Skeletal muscle tissue (tissue), 3 donors: ENCODE measurements at regions not wholly inside any gene's neighbourhood (a gene's known extent, or its start where the extent isn't known, plus 50 kb on each side); places are given as distances from the start of the nearest gene placed in this dataset.

Experiments used
- H3K27ac ChIP-seq: one replicate; pipeline ENCODE4 v1.7.0; 2013; ENCODE audit warnings: mild to moderate bottlenecking, low read depth, low read length, inconsistent platforms
- H3K27me3 ChIP-seq, 3 donors: one replicate each; pipeline ENCODE4 v1.7.0; 2013; ENCODE audit warnings: low read length in 3 of 3; ENCODE audit not compliant: control insufficient read depth in 3 of 3, insufficient read depth in 3 of 3
- H3K36me3 ChIP-seq, 3 donors: one replicate each; pipeline ENCODE4 v1.7.0; 2013; ENCODE audit warnings: low read length in 3 of 3; ENCODE audit not compliant: control insufficient read depth in 3 of 3, insufficient read depth in 3 of 3
- H3K4me1 ChIP-seq, 3 donors: one replicate each; pipeline ENCODE4 v1.7.0; 2013; ENCODE audit warnings: low read length in 3 of 3, mild to moderate bottlenecking in 3 of 3; ENCODE audit not compliant: control insufficient read depth in 3 of 3, insufficient read depth in 3 of 3
- H3K4me3 ChIP-seq, 3 donors: one replicate each; pipeline ENCODE4 v1.7.0; 2013; ENCODE audit warnings: low read length in 3 of 3
- H3K9ac ChIP-seq, 3 donors: one replicate each; pipeline ENCODE4 v1.7.0; 2013; ENCODE audit warnings: low read length in 3 of 3, mild to moderate bottlenecking in 3 of 3, moderate library complexity in 2 of 3, low read depth in 1 of 3
- H3K9me3 ChIP-seq, 3 donors: one replicate each; pipeline ENCODE4 v1.7.0; 2013; ENCODE audit warnings: low read length in 3 of 3; ENCODE audit not compliant: control insufficient read depth in 3 of 3
- donor health status: Osteomylitis.

DNA sequence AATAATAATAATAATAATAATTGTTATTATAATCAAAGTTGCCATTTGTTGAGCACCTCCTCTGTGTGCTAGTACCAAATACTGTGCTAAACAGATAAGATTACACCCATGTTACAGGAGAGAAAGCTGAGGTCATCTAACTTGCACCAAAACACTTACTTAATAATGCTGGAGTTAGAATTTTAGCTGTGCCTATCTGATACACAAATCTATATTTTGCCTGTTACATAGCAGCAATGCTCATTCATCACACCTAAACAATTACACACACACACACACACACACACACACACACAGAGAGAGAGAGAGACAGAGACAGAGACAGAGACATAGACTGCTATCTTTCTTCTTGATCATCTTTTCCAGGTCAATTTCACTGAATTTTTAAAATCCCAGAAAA, 170.9 kb upstream of the KLF3 start:
- no peaks in the 10 kb centered on the region for H3K36me3 ChIP-seq
- no peak overlapping the region for H3K9ac ChIP-seq
- H3K4me1 ChIP-seq, result no peaks in the 10 kb centered on the region
- H3K27ac ChIP-seq, result no peak overlapping the region
- no peaks in the 10 kb centered on the region for H3K9me3 ChIP-seq
- H3K4me3 ChIP-seq, result no peak overlapping the region
- H3K27me3 ChIP-seq, result no peaks in the 10 kb centered on the region

DNA sequence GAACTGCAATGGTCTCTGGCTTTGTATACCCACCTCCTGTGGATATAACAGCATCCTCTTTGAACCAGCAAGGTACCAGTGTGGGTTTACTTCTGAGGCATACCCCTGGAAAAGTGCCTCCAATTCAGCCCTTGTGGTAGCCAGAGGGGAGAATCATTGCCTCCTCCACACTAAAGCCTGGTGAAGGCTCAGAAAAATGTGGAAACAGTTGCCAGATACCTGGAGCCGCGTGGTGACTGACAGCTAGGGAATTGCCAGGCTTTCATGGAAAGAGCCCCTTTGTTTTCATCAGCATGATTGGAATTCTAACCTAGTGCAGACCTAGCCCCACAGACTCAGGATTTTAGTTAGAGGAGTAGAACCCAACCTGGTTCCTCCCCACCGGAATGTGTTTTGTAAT, 168.6 kb upstream of the KLF3 start:
- H3K36me3 ChIP-seq, result no peaks in the 10 kb centered on the region
- no peaks in the 10 kb centered on the region for H3K9me3 ChIP-seq
- H3K27ac ChIP-seq, result no peak overlapping the region
- no peaks in the 10 kb centered on the region for H3K4me1 ChIP-seq
- no peak overlapping the region for H3K9ac ChIP-seq
- no peaks in the 10 kb centered on the region for H3K27me3 ChIP-seq
- H3K4me3 ChIP-seq, result no peak overlapping the region

DNA sequence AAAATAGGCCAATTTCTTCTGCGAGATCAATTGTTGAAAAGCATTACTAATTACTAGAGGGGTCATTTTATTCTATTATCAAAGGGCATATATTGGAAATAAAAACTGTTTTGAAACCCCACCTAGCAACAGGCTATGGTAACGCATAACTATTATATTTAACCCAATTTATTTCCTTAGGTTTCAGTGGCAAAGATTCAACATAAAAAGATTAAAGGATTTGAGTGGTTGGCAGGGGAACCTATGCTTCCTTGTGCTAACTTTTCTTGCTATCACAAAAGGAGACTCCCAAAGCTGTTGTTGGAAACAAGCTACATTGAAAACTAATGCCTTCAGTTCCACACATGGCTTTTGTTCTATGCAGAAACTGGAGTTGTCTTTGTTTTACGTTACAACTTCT, 166.9 kb upstream of the KLF3 start:
- Histone ChIP-seq H3K9ac (no peak overlapping the region), H3K9me3 (no peaks in the 10 kb centered on the region), H3K27me3 (no peaks in the 10 kb centered on the region), H3K4me1 (no peaks in the 10 kb centered on the region), H3K27ac (no peak overlapping the region), H3K4me3 (no peak overlapping the region), H3K36me3 (no peaks in the 10 kb centered on the region)

DNA sequence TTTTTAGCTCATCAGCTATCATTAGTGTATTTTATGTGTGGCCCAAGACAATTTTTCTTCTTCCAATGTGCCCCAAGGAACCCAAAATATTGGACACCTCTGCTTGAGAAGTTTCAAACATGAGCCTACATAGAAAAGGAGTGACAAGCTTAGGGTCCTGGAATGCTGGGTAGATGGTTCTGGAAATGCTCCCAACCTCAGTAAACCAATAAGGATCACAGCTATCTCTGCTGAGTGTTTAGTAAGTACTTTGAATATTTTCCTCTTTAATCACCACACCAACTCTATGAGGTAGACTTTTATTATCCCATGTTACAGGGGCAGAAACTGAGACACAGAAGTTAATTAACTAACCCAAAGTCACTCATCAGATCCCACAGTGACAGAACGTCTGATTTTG, 164.9 kb upstream of the KLF3 start:
- H3K27me3 ChIP-seq, result no peaks in the 10 kb centered on the region
- no peaks in the 10 kb centered on the region for H3K9me3 ChIP-seq
- H3K36me3 ChIP-seq, result no peaks in the 10 kb centered on the region
- no peak overlapping the region for H3K27ac ChIP-seq
- H3K9ac ChIP-seq, result no peak overlapping the region
- H3K4me1 ChIP-seq, result no peaks in the 10 kb centered on the region
- no peak overlapping the region for H3K4me3 ChIP-seq

DNA sequence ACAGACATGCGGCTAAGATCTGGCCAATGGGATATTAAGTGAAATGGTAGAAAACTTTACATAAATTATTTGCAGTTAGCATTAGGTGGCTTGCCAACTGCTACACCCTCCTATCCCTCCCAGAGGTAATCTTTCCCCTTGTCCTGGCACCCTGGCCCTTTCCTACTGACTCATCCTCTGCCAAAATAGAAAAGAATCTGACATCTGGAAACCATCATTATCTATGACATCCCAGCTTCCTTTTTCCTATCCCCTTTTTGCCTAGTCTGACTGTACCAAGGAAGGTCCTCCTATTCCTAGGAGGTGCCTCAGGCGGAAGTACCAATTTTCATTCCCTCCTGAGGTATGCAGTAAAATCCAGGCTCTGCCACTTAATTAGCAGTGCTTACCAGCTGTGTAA, 163.6 kb upstream of the KLF3 start:
- H3K27ac ChIP-seq, result no peak overlapping the region
- H3K4me1 ChIP-seq, result no peaks in the 10 kb centered on the region
- H3K27me3 ChIP-seq, result no peaks in the 10 kb centered on the region
- H3K9ac ChIP-seq, result no peak overlapping the region
- no peak overlapping the region for H3K4me3 ChIP-seq
- no peaks in the 10 kb centered on the region for H3K36me3 ChIP-seq
- H3K9me3 ChIP-seq, result no peaks in the 10 kb centered on the region

DNA sequence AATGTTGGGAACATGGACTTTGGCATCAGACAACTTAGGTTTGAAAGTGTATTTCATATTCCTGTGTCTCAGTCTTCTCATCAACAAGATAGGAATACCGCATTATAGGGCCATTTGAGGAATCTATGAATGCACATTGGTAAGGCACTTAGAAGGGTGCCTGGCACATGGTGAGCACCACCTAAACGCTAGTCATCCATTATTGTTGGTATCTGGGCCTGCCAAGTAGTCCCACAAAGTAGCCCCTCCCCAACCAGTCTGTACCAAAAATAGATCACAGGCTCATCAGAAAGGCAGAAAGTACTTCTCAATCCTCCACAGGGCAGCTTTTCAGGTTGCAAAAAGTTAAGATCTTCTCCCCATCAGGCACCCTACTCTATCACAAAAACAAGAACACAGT, 162.3 kb upstream of the KLF3 start:
- Histone ChIP-seq H3K27ac (no peak overlapping the region), H3K4me1 (no peaks in the 10 kb centered on the region), H3K27me3 (no peaks in the 10 kb centered on the region), H3K4me3 (no peak overlapping the region), H3K36me3 (no peaks in the 10 kb centered on the region), H3K9me3 (no peaks in the 10 kb centered on the region), H3K9ac (no peak overlapping the region)

DNA sequence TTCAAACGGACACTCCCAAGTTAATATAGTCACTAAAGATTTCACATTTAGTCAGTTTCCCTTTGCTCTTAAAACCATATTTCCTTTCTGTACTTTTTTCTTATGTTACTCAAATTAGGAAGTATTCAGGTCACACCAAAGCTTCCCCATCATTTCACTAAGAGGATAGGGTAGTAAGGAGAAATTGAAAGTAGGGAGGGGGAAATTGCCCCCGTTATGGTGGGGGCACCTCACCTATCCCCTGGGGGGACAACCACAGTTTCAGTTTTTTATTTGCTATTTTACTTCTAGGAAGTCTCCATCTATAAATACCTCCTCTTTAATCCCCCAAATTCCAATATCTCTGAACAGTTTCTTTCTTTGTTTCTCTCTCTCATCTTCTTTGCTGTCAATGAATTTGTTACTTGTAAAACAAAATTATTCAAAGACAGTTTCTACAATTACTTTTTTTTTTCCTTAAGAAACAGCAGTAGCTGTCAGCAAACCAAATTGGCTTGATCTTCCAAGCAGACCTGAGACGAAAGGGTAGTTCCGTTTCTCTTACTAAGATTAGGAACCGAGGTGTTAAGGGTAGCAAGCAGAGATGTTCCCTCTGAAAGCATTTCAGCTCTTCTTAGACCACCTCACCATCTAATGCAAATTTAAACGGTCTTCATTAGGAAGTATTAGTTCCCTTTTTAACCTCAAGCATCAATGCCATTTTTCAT, 160.2 kb upstream of the KLF3 start:
- Histone ChIP-seq H3K27me3 (no peaks in the 10 kb centered on the region), H3K9me3 (no peaks in the 10 kb centered on the region), H3K4me3 (no peak overlapping the region), H3K4me1 (no peaks in the 10 kb centered on the region), H3K27ac (no peak overlapping the region), H3K9ac (no peak overlapping the region), H3K36me3 (no peaks in the 10 kb centered on the region)

DNA sequence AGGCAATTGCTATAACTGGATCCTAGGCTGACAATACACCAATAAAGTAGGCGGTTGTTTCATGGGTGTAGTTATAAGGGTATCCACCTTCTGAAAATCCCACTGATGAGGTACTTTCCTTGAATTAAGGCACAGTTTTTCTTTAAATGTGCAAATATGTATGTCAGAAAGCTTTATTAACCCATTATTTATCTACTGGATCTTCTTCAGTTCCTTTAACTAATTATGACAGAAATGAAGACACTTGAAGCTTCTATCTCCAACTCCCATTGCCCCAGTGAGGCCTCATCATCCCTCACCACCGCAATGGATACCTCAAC, 159.6 kb upstream of the KLF3 start:
- H3K27ac ChIP-seq, result no peak overlapping the region
- no peak overlapping the region for H3K4me3 ChIP-seq
- no peaks in the 10 kb centered on the region for H3K27me3 ChIP-seq
- no peaks in the 10 kb centered on the region for H3K9me3 ChIP-seq
- H3K4me1 ChIP-seq, result no peaks in the 10 kb centered on the region
- H3K9ac ChIP-seq, result no peak overlapping the region
- H3K36me3 ChIP-seq, result no peaks in the 10 kb centered on the region

DNA sequence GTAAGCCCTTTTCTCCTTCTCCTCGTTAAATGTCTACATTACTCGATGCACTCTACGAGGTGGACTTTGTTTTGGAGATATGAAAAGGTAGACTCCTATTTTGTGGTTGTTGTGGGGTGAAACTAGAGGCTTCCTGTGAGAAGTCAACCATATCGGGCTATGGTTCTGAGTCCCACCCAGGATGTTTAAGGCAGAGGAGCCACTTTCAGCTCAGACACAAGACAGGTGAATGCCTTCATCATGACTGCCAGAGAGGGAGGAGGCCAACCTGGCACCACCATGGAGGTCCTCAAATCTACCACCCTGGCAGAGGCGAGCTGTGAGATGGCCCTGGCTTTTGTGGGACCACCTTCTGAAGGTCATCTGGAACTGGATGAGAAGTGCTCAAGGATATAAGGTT, 154.4 kb upstream of the KLF3 start:
- no peaks in the 10 kb centered on the region for H3K9me3 ChIP-seq
- no peak overlapping the region for H3K9ac ChIP-seq
- no peaks in the 10 kb centered on the region for H3K27me3 ChIP-seq
- no peak overlapping the region for H3K4me3 ChIP-seq
- no peaks in the 10 kb centered on the region for H3K36me3 ChIP-seq
- no peak overlapping the region for H3K27ac ChIP-seq
- no peaks in the 10 kb centered on the region for H3K4me1 ChIP-seq

DNA sequence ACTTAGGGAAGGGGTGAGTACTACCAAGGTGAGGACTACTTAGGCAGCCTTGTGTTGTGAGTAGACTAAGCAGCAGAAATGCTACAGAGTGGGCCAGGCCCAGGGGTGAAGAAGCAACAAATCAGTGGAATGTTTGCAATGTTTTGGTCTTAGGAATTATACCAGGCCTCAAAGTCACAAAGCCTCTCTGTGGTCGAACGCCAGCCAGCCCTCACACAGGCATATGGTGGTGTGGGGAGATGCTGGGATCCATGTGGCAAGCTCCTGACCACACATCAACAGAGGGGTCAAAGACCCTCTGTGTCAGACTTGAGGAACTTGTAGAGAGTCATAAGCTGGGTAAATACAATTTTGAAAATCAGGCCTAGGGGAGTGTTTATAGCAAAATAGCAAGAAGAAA, 153.8 kb upstream of the KLF3 start:
- Histone ChIP-seq H3K27ac (no peak overlapping the region), H3K4me1 (no peaks in the 10 kb centered on the region), H3K27me3 (no peaks in the 10 kb centered on the region), H3K9me3 (no peaks in the 10 kb centered on the region), H3K9ac (no peak overlapping the region), H3K36me3 (no peaks in the 10 kb centered on the region), H3K4me3 (no peak overlapping the region)

DNA sequence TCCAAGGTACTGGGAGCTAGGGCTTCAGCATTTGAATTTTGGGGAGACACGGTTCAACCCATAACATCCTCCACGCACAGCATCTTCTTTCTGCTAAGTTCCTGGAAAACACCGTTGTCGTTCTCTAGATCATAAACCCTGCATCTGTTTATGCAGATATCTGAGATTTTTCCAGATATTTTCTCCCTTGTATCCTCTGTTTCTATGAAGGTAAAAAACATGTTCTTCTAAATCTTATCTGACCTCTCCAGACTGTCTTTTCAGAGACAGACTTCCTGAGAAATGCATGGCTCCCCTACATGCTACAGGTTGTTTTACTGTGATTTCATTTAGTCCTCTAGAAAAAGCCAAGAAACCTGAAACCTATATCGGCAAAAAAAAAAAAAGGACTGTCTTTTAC, 152.3 kb upstream of the KLF3 start:
- H3K27ac ChIP-seq, result no peak overlapping the region
- no peak overlapping the region for H3K4me3 ChIP-seq
- H3K9ac ChIP-seq, result no peak overlapping the region
- H3K9me3 ChIP-seq, result no peaks in the 10 kb centered on the region
- H3K36me3 ChIP-seq, result no peaks in the 10 kb centered on the region
- no peaks in the 10 kb centered on the region for H3K27me3 ChIP-seq
- no peaks in the 10 kb centered on the region for H3K4me1 ChIP-seq
